ENCODE measurements at regions not wholly inside any gene's neighbourhood (a gene's known extent, or its start where the extent isn't known, plus 50 kb on each side); places are given as distances from the start of the nearest gene placed in this dataset.
"Not testable (repeated sequence)": the region's sequence is repeated elsewhere in the genome, so short reads cannot be mapped to it uniquely, and the experiment has no call there.

GRCh38 chr12:54784115-54784514, 70.2 kb upstream of the MUCL1 start:
- Histone ChIP-seq H3K36me3 (no peaks in the 10 kb centered on the region), H3K27ac (no peak overlapping the region), H3K4me3 (no peak overlapping the region), H3K9me3 (peaks cover 3 to 51% (median 46%) of the 10 kb centered on the region in 8 donors), H3K4me1 (no peaks in the 10 kb centered on the region), H3K27me3 (replicated peaks in 1 of 7) (peaks cover 0 to 8% (median 0%) of the 10 kb centered on the region in 7 donors)
- intact Hi-C loops (cut with DNase I; ENCODE audit: low total_unique reads), result no loop called here
- TF ChIP-seq CTCF (IDR thresholded peaks at IDR 0.05 in 8 of 11, conservative IDR thresholded peaks at IDR 0.05 in 3 of 11) (no peak), POLR2AphosphoS5 (IDR thresholded peaks at IDR 0.05) (no peak), POLR2A (IDR thresholded peaks at IDR 0.05) (no peak)
- no peak for DNase-seq

- H3K27ac ChIP-seq; H3K4me3 ChIP-seq; H3K36me3 ChIP-seq; DNase-seq; intact Hi-C loops (cut with DNase I; ENCODE audit: low total_unique reads); H3K4me1 ChIP-seq: not testable (repeated sequence)
- Histone ChIP-seq H3K27me3 (replicated peaks in 1 of 7) (peaks cover 0 to 26% (median 0%) of the 10 kb centered on the region in 7 donors), H3K9me3 (peaks cover 0 to 12% (median 4%) of the 10 kb centered on the region in 8 donors)
- WGBS, 5 donors, result 33 to 51% (median 50%) methylated on average over 1 of the region's 1 CpG
Observed at GRCh38 chr12:54777031-54777430, 77.3 kb upstream of the MUCL1 start.

GRCh38 chr12:54773593-54773992, 80.7 kb upstream of the MUCL1 start:
- Histone ChIP-seq H3K27me3 (replicated peaks in 1 of 7) (peaks cover 0 to 26% (median 0%) of the 10 kb centered on the region in 7 donors), H3K9me3 (peaks cover 0 to 6% (median 0%) of the 10 kb centered on the region in 8 donors), H3K27ac (no peak overlapping the region), H3K4me1 (no peaks in the 10 kb centered on the region), H3K36me3 (no peaks in the 10 kb centered on the region), H3K4me3 (no peak overlapping the region)
- 81 to 96% (median 91%) methylated on average over 1 of the region's 1 CpG for WGBS, 5 donors
- no peak for TF ChIP-seq POLR2AphosphoS5 (IDR thresholded peaks at IDR 0.05)
- no peak for TF ChIP-seq POLR2A (IDR thresholded peaks at IDR 0.05)
- no peak for TF ChIP-seq CTCF (IDR thresholded peaks at IDR 0.05 in 8 of 11, conservative IDR thresholded peaks at IDR 0.05 in 3 of 11)
- intact Hi-C loops (cut with DNase I; ENCODE audit: low total_unique reads), result no loop called here
- DNase-seq, result no peak

- Histone ChIP-seq H3K36me3 (no peaks in the 10 kb centered on the region), H3K27me3 (replicated peaks in 1 of 7) (no peaks in the 10 kb centered on the region), H3K4me3 (no peak overlapping the region), H3K4me1 (no peaks in the 10 kb centered on the region), H3K27ac (no peak overlapping the region), H3K9me3 (no peaks in the 10 kb centered on the region)
- DNase-seq, result no peak
- no peak for TF ChIP-seq POLR2AphosphoS5 (IDR thresholded peaks at IDR 0.05)
- TF ChIP-seq CTCF (IDR thresholded peaks at IDR 0.05 in 8 of 11, conservative IDR thresholded peaks at IDR 0.05 in 3 of 11), result no peak
- no peak for TF ChIP-seq POLR2A (IDR thresholded peaks at IDR 0.05)
- 18 to 53% (median 21%) methylated on average over 1 of the region's 1 CpG for WGBS, 5 donors
- intact Hi-C loops (cut with DNase I; ENCODE audit: low total_unique reads), result no loop called here
Observed at GRCh38 chr12:54765652-54766051, 88.7 kb upstream of the MUCL1 start.

GRCh38 chr12:54762390-54762789, 91.9 kb upstream of the MUCL1 start:
- TF ChIP-seq POLR2A (IDR thresholded peaks at IDR 0.05) (no peak), POLR2AphosphoS5 (IDR thresholded peaks at IDR 0.05) (no peak), CTCF (IDR thresholded peaks at IDR 0.05 in 8 of 11, conservative IDR thresholded peaks at IDR 0.05 in 3 of 11) (no peak)
- WGBS, 5 donors, result 52 to 82% (median 66%) methylated on average over 1 of the region's 1 CpG
- peaks cover 0 to 5% (median 0%) of the 10 kb centered on the region in 7 donors for H3K27me3 ChIP-seq (replicated peaks in 1 of 7)
- no peak for DNase-seq
- no peaks in the 10 kb centered on the region for H3K36me3 ChIP-seq
- no peak overlapping the region for H3K4me3 ChIP-seq
- no peaks in the 10 kb centered on the region for H3K4me1 ChIP-seq
- peaks cover 0 to 17% (median 9%) of the 10 kb centered on the region in 8 donors for H3K9me3 ChIP-seq
- H3K27ac ChIP-seq, result no peak overlapping the region
- intact Hi-C loops (cut with DNase I; ENCODE audit: low total_unique reads), result no loop called here

All from spleen (tissue), 11 donors.